Duodenal mucosa (tissue), 2 donors: ENCODE measurements at regions not wholly inside any gene's neighbourhood (a gene's known extent, or its start where the extent isn't known, plus 50 kb on each side); places are given as distances from the start of the nearest gene placed in this dataset.

Experiments
- H3K27ac ChIP-seq: one replicate; pipeline ENCODE4 v1.7.0; 2013; ENCODE audit warnings: low read depth, low read length
- H3K27me3 ChIP-seq, 2 donors: one replicate each; pipeline ENCODE4 v1.7.0; 2013; ENCODE audit warnings: low read length in 2 of 2, control low read depth in 1 of 2; ENCODE audit not compliant: insufficient read depth in 2 of 2, control insufficient read depth in 1 of 2
- H3K36me3 ChIP-seq, 2 donors: one replicate each; pipeline ENCODE4 v1.7.0; 2013; ENCODE audit warnings: low read length in 2 of 2, control low read depth in 1 of 2; ENCODE audit not compliant: insufficient read depth in 2 of 2, control insufficient read depth in 1 of 2
- H3K4me1 ChIP-seq, 2 donors: one replicate each; pipeline ENCODE4 v1.7.0; 2013; ENCODE audit warnings: low read length in 2 of 2, control low read depth in 1 of 2; ENCODE audit not compliant: insufficient read depth in 2 of 2, control insufficient read depth in 1 of 2
- H3K4me3 ChIP-seq, 2 donors: one replicate each; pipeline ENCODE4 v1.7.0; 2013; ENCODE audit warnings: low read length in 2 of 2, low read depth in 1 of 2
- H3K9ac ChIP-seq, 2 donors: one replicate each; pipeline ENCODE4 v1.7.0; 2013; ENCODE audit warnings: low read length in 2 of 2, low read depth in 1 of 2
- H3K9me3 ChIP-seq, 2 donors: one replicate each; pipeline ENCODE4 v1.7.0; 2013; ENCODE audit warnings: low read length in 2 of 2, control low read depth in 1 of 2; ENCODE audit not compliant: control insufficient read depth in 1 of 2

GRCh38 chr13:97648881-97649224 lies 214.9 kb downstream of the RAP2A start:
- Histone ChIP-seq H3K9ac (no peak overlapping the region), H3K4me3 (no peak overlapping the region), H3K27me3 (no peaks in the 10 kb centered on the region)

GRCh38 chr13:97653443-97654140 lies 219.6 kb downstream of the RAP2A start:
- Histone ChIP-seq H3K36me3 (no peaks in the 10 kb centered on the region), H3K9me3 (no peaks in the 10 kb centered on the region), H3K27ac (no peak overlapping the region), H3K4me1 (no peaks in the 10 kb centered on the region), H3K9ac (no peak overlapping the region), H3K27me3 (no peaks in the 10 kb centered on the region), H3K4me3 (no peak overlapping the region)

More at GRCh38 chr13:97648881-97649224, 214.9 kb downstream of the RAP2A start:
- H3K36me3 ChIP-seq = no peaks in the 10 kb centered on the region
- no peaks in the 10 kb centered on the region for H3K9me3 ChIP-seq
- H3K4me1 ChIP-seq = no peaks in the 10 kb centered on the region
- no peak overlapping the region for H3K27ac ChIP-seq

- Histone ChIP-seq H3K4me3 (no peak overlapping the region), H3K36me3 (no peaks in the 10 kb centered on the region), H3K9me3 (no peaks in the 10 kb centered on the region), H3K4me1 (no peaks in the 10 kb centered on the region), H3K9ac (no peak overlapping the region), H3K27me3 (no peaks in the 10 kb centered on the region), H3K27ac (no peak overlapping the region)
Observed at GRCh38 chr13:97654236-97654635, 220.3 kb downstream of the RAP2A start.

- H3K4me3 ChIP-seq = no peak overlapping the region
- H3K27me3 ChIP-seq = no peaks in the 10 kb centered on the region
- no peak overlapping the region for H3K9ac ChIP-seq
- no peaks in the 10 kb centered on the region for H3K4me1 ChIP-seq
- H3K27ac ChIP-seq = no peak overlapping the region
- no peaks in the 10 kb centered on the region for H3K36me3 ChIP-seq
- H3K9me3 ChIP-seq = no peaks in the 10 kb centered on the region
Observed at GRCh38 chr13:97658556-97658955, 224.6 kb downstream of the RAP2A start.

- Histone ChIP-seq H3K9me3 (no peaks in the 10 kb centered on the region), H3K9ac (no peak overlapping the region), H3K27me3 (no peaks in the 10 kb centered on the region), H3K4me1 (no peaks in the 10 kb centered on the region), H3K27ac (no peak overlapping the region), H3K36me3 (no peaks in the 10 kb centered on the region), H3K4me3 (no peak overlapping the region)
Observed at GRCh38 chr13:97659602-97660001, 225.6 kb downstream of the RAP2A start.

- no peaks in the 10 kb centered on the region for H3K36me3 ChIP-seq
- H3K4me1 ChIP-seq = no peaks in the 10 kb centered on the region
- H3K27ac ChIP-seq = no peak overlapping the region
- no peaks in the 10 kb centered on the region for H3K9me3 ChIP-seq
- no peak overlapping the region for H3K4me3 ChIP-seq
- H3K27me3 ChIP-seq = no peaks in the 10 kb centered on the region
- H3K9ac ChIP-seq = no peak overlapping the region
Observed at GRCh38 chr13:97660594-97661260, 226.8 kb downstream of the RAP2A start.

GRCh38 chr13:97686594-97686993 lies 252.6 kb downstream of the RAP2A start:
- H3K27me3 ChIP-seq = no peaks in the 10 kb centered on the region
- no peak overlapping the region for H3K4me3 ChIP-seq
- H3K27ac ChIP-seq = no peak overlapping the region
- no peaks in the 10 kb centered on the region for H3K9me3 ChIP-seq
- H3K36me3 ChIP-seq = no peaks in the 10 kb centered on the region
- H3K4me1 ChIP-seq = no peaks in the 10 kb centered on the region
- no peak overlapping the region for H3K9ac ChIP-seq

- H3K9me3 ChIP-seq = no peaks in the 10 kb centered on the region
- no peaks in the 10 kb centered on the region for H3K36me3 ChIP-seq
- H3K27me3 ChIP-seq = no peaks in the 10 kb centered on the region
- no peak overlapping the region for H3K9ac ChIP-seq
- no peak overlapping the region for H3K4me3 ChIP-seq
- no peaks in the 10 kb centered on the region for H3K4me1 ChIP-seq
- no peak overlapping the region for H3K27ac ChIP-seq
Observed at GRCh38 chr13:97692628-97693027, 258.7 kb downstream of the RAP2A start.

GRCh38 chr13:97695684-97696083 lies 257.8 kb upstream of the IPO5 start:
- Histone ChIP-seq H3K9ac (no peak overlapping the region), H3K4me3 (no peak overlapping the region), H3K9me3 (no peaks in the 10 kb centered on the region), H3K4me1 (no peaks in the 10 kb centered on the region), H3K27me3 (no peaks in the 10 kb centered on the region), H3K36me3 (no peaks in the 10 kb centered on the region), H3K27ac (no peak overlapping the region)

GRCh38 chr13:97696921-97697320 lies 256.6 kb upstream of the IPO5 start:
- Histone ChIP-seq H3K4me1 (no peaks in the 10 kb centered on the region), H3K9ac (no peak overlapping the region), H3K9me3 (no peaks in the 10 kb centered on the region), H3K27ac (no peak overlapping the region), H3K4me3 (no peak overlapping the region), H3K36me3 (no peaks in the 10 kb centered on the region), H3K27me3 (no peaks in the 10 kb centered on the region)
